Activated CD8-positive, alpha-beta memory T cell treated with anti-CD3 and anti-CD28 coated beads for 4 hours (primary cell): ENCODE measurements at regions not wholly inside any gene's neighbourhood (a gene's known extent, or its start where the extent isn't known, plus 50 kb on each side); places are given as distances from the start of the nearest gene placed in this dataset.

Experiments used
- DNase-seq, 2 donors: peaks; one replicate each; pipeline ENCODE4 v3.0.0-alpha.2; 2020; ENCODE audit warnings: low read depth in 2 of 2

GRCh38 chr7:7051206-7051877 is 131.0 kb upstream of the C1GALT1 start:
- DNase-seq = no peak

GRCh38 chr7:7054252-7054830 is 128.0 kb upstream of the C1GALT1 start:
- DNase-seq = no peak

GRCh38 chr7:7060828-7061599 is 121.3 kb upstream of the C1GALT1 start:
- no peak for DNase-seq

GRCh38 chr7:7077945-7078344 is 104.4 kb upstream of the C1GALT1 start:
- DNase-seq = no peak

- DNase-seq = no peak
These were observed 101.5 kb upstream of the C1GALT1 start for GRCh38 chr7:7080802-7081201.

- no peak for DNase-seq
These were observed 91.9 kb upstream of the C1GALT1 start for GRCh38 chr7:7090460-7090859.

- no peak for DNase-seq
These were observed 84.0 kb upstream of the C1GALT1 start for GRCh38 chr7:7098280-7098818.

GRCh38 chr7:7099584-7100014 is 82.7 kb upstream of the C1GALT1 start:
- no peak for DNase-seq

- DNase-seq = no peak
These were observed 81.9 kb upstream of the C1GALT1 start for GRCh38 chr7:7100432-7100849.

- no peak for DNase-seq
These were observed 79.4 kb upstream of the C1GALT1 start for GRCh38 chr7:7102906-7103305.

- DNase-seq = no peak
These were observed 78.7 kb upstream of the C1GALT1 start for GRCh38 chr7:7103343-7104313.

GRCh38 chr7:7104314-7104698 is 78.0 kb upstream of the C1GALT1 start:
- no peak for DNase-seq

GRCh38 chr7:7104971-7105370 is 77.4 kb upstream of the C1GALT1 start:
- DNase-seq = no peak

GRCh38 chr7:7105800-7106582 is 76.4 kb upstream of the C1GALT1 start:
- DNase-seq = no peak

GRCh38 chr7:7108931-7109330 is 73.4 kb upstream of the C1GALT1 start:
- DNase-seq = no peak

GRCh38 chr7:7109934-7110333 is 72.4 kb upstream of the C1GALT1 start:
- no peak for DNase-seq

- no peak for DNase-seq
These were observed 71.6 kb upstream of the C1GALT1 start for GRCh38 chr7:7110706-7111105.

- DNase-seq = no peak
These were observed 69.5 kb upstream of the C1GALT1 start for GRCh38 chr7:7112868-7113267.

- DNase-seq = no peak
These were observed 67.6 kb upstream of the C1GALT1 start for GRCh38 chr7:7114575-7115291.

GRCh38 chr7:7117935-7118586 is 64.3 kb upstream of the C1GALT1 start:
- no peak for DNase-seq
